GM12878 (cell line): ENCODE measurements at regions not wholly inside any gene's neighbourhood (a gene's known extent, or its start where the extent isn't known, plus 50 kb on each side); places are given as distances from the start of the nearest gene placed in this dataset.

Experiments
- ATAC-seq: fragments of 200-7000 bp; cut with Tn5 transposase; 3 replicates; pipeline ENCODE4 v1.9.1; 2020; ENCODE audit warnings: mild to moderate bottlenecking, moderate library complexity
- BruUV-seq: library from RNA; stranded (reverse); fragments of 400-500 nt; replicated peaks from 2 replicates; lab custom pipeline; 2021; lab: Mats Ljungman, UMichigan
- CTCF ChIA-PET: fragments of 300-600 bp; sonication (Branson Sonifier 250); formaldehyde crosslinking; extraction: SDS; loops from one replicate; lab custom pipeline; 2021; ENCODE audit warnings: inconsistent platforms; lab: Yijun Ruan, JAX
- POLR2A ChIA-PET: fragments of 350-600 bp; formaldehyde crosslinking; extraction: SDS; loops from one replicate; lab custom pipeline; 2021; ENCODE audit warnings: inconsistent platforms; lab: Charles Lee
- RAD21 ChIA-PET: fragments of 300-600 bp; sonication (Branson Sonifier 250); formaldehyde crosslinking; loops from one replicate; lab custom pipeline; 2023; ENCODE audit warnings: antibody characterized with exemption; ENCODE audit not compliant: unreplicated experiment; lab: Charles Lee
- SMC1A ChIA-PET: fragments of 300-600 bp; sonication (Branson Sonifier 250); formaldehyde crosslinking; loops from one replicate; lab custom pipeline; 2023; ENCODE audit not compliant: unreplicated experiment, uncharacterized antibody; lab: Charles Lee
- DNase-seq: peaks from one replicate; pipeline ENCODE4 v3.0.0-alpha.2; 2011; ENCODE audit warnings: low read depth, low spot score
- FAIRE-seq: peaks from 3 replicates; lab custom pipeline; 2011; peaks lifted over from hg19 to GRCh38; lab: Jason Lieb, UNC
- H2AFZ ChIP-seq: 2 replicates; pipeline ENCODE4 v1.6.0; 2011; ENCODE audit warnings: low read depth, low read length, control low read depth; ENCODE audit not compliant: control insufficient read depth
- H3K27ac ChIP-seq: 2 replicates; pipeline ENCODE4 v1.5.1; 2011; ENCODE audit warnings: control low read depth; ENCODE audit not compliant: control insufficient read depth, insufficient read depth
- H3K27me3 ChIP-seq, 2 experiments: replicated peaks in 1 of 2; 2 replicates each; pipeline versions ENCODE4 v1.6.0 to v1.6.1; 2011; ENCODE audit warnings: low read length in 1 of 2; ENCODE audit not compliant: control insufficient read depth in 2 of 2, insufficient read depth in 2 of 2
- H3K36me3 ChIP-seq, 2 experiments: 2 replicates each; pipeline ENCODE4 v1.5.1; 2011; ENCODE audit warnings: low read length in 1 of 2; ENCODE audit not compliant: control insufficient read depth in 2 of 2, insufficient read depth in 2 of 2
- H3K4me1 ChIP-seq: 2 replicates; pipeline ENCODE4 v1.6.1; 2011; ENCODE audit warnings: mild to moderate bottlenecking, low read length, moderate library complexity, mixed read lengths; ENCODE audit not compliant: control insufficient read depth, insufficient read depth
- H3K4me2 ChIP-seq: 2 replicates; pipeline ENCODE4 v1.6.0; 2011; ENCODE audit warnings: control low read depth; ENCODE audit not compliant: control insufficient read depth, insufficient read depth
- H3K4me3 ChIP-seq: fragments of 200-600 bp; sonication (generic); 2 replicates; pipeline ENCODE4 v1.5.1; 2016
- H3K79me2 ChIP-seq: 2 replicates; pipeline ENCODE4 v1.6.0; 2011; ENCODE audit warnings: low read length; ENCODE audit not compliant: control insufficient read depth, insufficient read depth
- H3K9ac ChIP-seq: 2 replicates; pipeline ENCODE4 v1.8.0; 2011; ENCODE audit warnings: low read length, control low read depth, mixed read lengths; ENCODE audit not compliant: control insufficient read depth, insufficient read depth
- H3K9me3 ChIP-seq: replicated peaks from 3 replicates; pipeline ENCODE4 v1.5.1; 2011; ENCODE audit warnings: mild to moderate bottlenecking, low read length; ENCODE audit not compliant: control insufficient read depth, insufficient read depth
- H4K20me1 ChIP-seq: 2 replicates; pipeline ENCODE4 v1.6.0; 2011; ENCODE audit not compliant: control insufficient read depth, insufficient read depth
- CHD2 ChIP-seq: IDR thresholded peaks from 2 replicates; pipeline ENCODE4 v1.6.1; 2011; ENCODE audit warnings: low read depth, low read length, improper control_type of control experiment, borderline replicate concordance
- CREM ChIP-seq: IDR thresholded peaks from 2 replicates; pipeline ENCODE4 v1.6.1; 2014; ENCODE audit warnings: antibody characterized with exemption, low read depth
- HDAC2 ChIP-seq: fragments of 200-600 bp; sonication (generic); IDR thresholded peaks from 2 replicates; pipeline ENCODE4 v1.6.1; 2017
- KLF5 ChIP-seq: fragments of 450-650 bp; IDR thresholded peaks from 2 replicates; pipeline ENCODE4 v1.6.1; 2014; ENCODE audit warnings: mild to moderate bottlenecking; ENCODE audit not compliant: partially characterized antibody
- PAX5 ChIP-seq: IDR thresholded peaks from 2 replicates; pipeline ENCODE4 v1.6.1; 2011; ENCODE audit warnings: low read depth, low read length, borderline replicate concordance
- RAD21 ChIP-seq: IDR thresholded peaks from 2 replicates; pipeline ENCODE4 v1.6.1; 2011; ENCODE audit warnings: mild to moderate bottlenecking, low read depth, low read length, moderate library complexity; ENCODE audit not compliant: insufficient read depth
- RELA ChIP-seq: fragments of 450-650 bp; IDR thresholded peaks from 2 replicates; pipeline ENCODE4 v1.8.0; 2014; ENCODE audit warnings: borderline replicate concordance; ENCODE audit not compliant: partially characterized antibody
- RFX5 ChIP-seq: IDR thresholded peaks from 2 replicates; pipeline ENCODE4 v1.6.1; 2011; ENCODE audit warnings: low read depth, low read length, improper control_type of control experiment
- SP1 ChIP-seq: IDR thresholded peaks from one replicate; pipeline ENCODE4 v1.6.1; 2011; ENCODE audit warnings: low read depth, low read length
- SUZ12 ChIP-seq: fragments of 200-600 bp; sonication (generic); IDR thresholded peaks from one replicate; pipeline ENCODE4 v1.6.1; 2018; ENCODE audit warnings: antibody characterized with exemption, mild to moderate bottlenecking; ENCODE audit not compliant: unreplicated experiment
- TBL1XR1 ChIP-seq: IDR thresholded peaks from 2 replicates; pipeline ENCODE4 v1.6.1; 2012; ENCODE audit warnings: low read depth, low read length, improper control_type of control experiment
- ZBTB33 ChIP-seq: fragments of 450-650 bp; IDR thresholded peaks from 2 replicates; pipeline ENCODE4 v1.6.1; 2017; ENCODE audit warnings: mild to moderate bottlenecking
- ZNF384 ChIP-seq: IDR thresholded peaks from 2 replicates; pipeline ENCODE4 v1.6.1; 2012; ENCODE audit warnings: low read depth, mild to moderate bottlenecking, low read length, improper control_type of control experiment, borderline replicate concordance
- WGBS: methylation state at CpG from one replicate; pipeline ENCODE4 v1.1.6; 2016; ENCODE audit warnings: low lambda C conversion rate; ENCODE audit not compliant: insufficient replicate concordance, insufficient coverage; ENCODE audit errors: missing lambda C conversion rate; 5-methylcytosine and 5-hydroxymethylcytosine counted together
- in situ Hi-C: fragments of 300-500 bp; cut with MboI; formaldehyde crosslinking; loops from 9 replicates; pipeline ENCODE4 v1.14.3; 2018; ENCODE audit warnings: mixed read lengths
- intact Hi-C: fragments of 100-400 bp; cut with micrococcal nuclease; formaldehyde crosslinking; loops from one replicate; pipeline ENCODE4 v1.14.2; 2022; ENCODE audit not compliant: unreplicated experiment

- WGBS, result 0% methylated on average over 1 of the region's 1 CpG
- ChIA-PET CTCF (no interaction called here), RAD21 (no interaction called here), SMC1A (no interaction called here), POLR2A (no interaction called here)
- Histone ChIP-seq H3K27ac (no peak overlapping the region), H3K36me3 (no peaks in the 10 kb centered on the region), H3K9me3 (no peaks in the 10 kb centered on the region), H3K79me2 (no peaks in the 10 kb centered on the region), H3K9ac (no peak overlapping the region), H2AFZ (no peak overlapping the region), H3K4me2 (no peak overlapping the region), H4K20me1 (no peaks in the 10 kb centered on the region), H3K4me3 (no peak overlapping the region), H3K27me3 (no peaks in the 10 kb centered on the region), H3K4me1 (no peaks in the 10 kb centered on the region)
- TF ChIP-seq SP1, result no peak
- TF ChIP-seq RAD21, result no peak
- no peak for TF ChIP-seq HDAC2
- no peak for TF ChIP-seq CREM
- no peak for TF ChIP-seq RELA
- no peak for TF ChIP-seq ZBTB33
- no peak for TF ChIP-seq ZNF384
- no peak for TF ChIP-seq TBL1XR1
- TF ChIP-seq SUZ12, result no peak
- no peak for TF ChIP-seq KLF5
- TF ChIP-seq RFX5, result no peak
- TF ChIP-seq CHD2, result no peak
- no peak for TF ChIP-seq PAX5
- in situ Hi-C loops (no loop called here), intact Hi-C loops (no loop called here)
- no peak for ATAC-seq
- BruUV-seq, result no TSS peak
- FAIRE-seq, result no peak
- DNase-seq, result no peak
Observed at GRCh38 chr7:52287698-52288097, 747.7 kb upstream of the POM121L12 start.
